ENCODE measurements at regions not wholly inside any gene's neighbourhood (a gene's known extent, or its start where the extent isn't known, plus 50 kb on each side); places are given as distances from the start of the nearest gene placed in this dataset.
"Not testable (repeated sequence)": the region's sequence is repeated elsewhere in the genome, so short reads cannot be mapped to it uniquely, and the experiment has no call there.

GRCh38 chr10:83753490-83753889 lies 385.8 kb upstream of the GHITM start:
- no peaks in the 10 kb centered on the region for H3K27me3 ChIP-seq (ENCODE audit: low read length)
- H3K79me2 ChIP-seq (ENCODE audit: low read length): no peaks in the 10 kb centered on the region
- H3K9ac ChIP-seq (ENCODE audit: low read length): no peak overlapping the region
- H3K9me2 ChIP-seq (replicated peaks; ENCODE audit: insufficient read depth, low read length): no peaks in the 10 kb centered on the region
- H3K4me2 ChIP-seq (ENCODE audit: low read depth, low read length, poor library complexity, severe bottlenecking): no peak overlapping the region
- no peak overlapping the region for H3K4me3 ChIP-seq (ENCODE audit: low read length)
- H4K20me1 ChIP-seq (ENCODE audit: insufficient read depth, low read depth, low read length): no peaks in the 10 kb centered on the region
- H2AFZ ChIP-seq (ENCODE audit: low read length): no peak overlapping the region
- DNase-seq: no peak
- no peaks in the 10 kb centered on the region for H3K9me3 ChIP-seq (ENCODE audit: low read length)
- H3K27ac ChIP-seq (ENCODE audit: low read length): no peak overlapping the region
- H3K4me1 ChIP-seq (ENCODE audit: low read length): no peaks in the 10 kb centered on the region
- H3K36me3 ChIP-seq (ENCODE audit: insufficient read depth, low read length): no peaks in the 10 kb centered on the region

- H3K79me2 ChIP-seq (ENCODE audit: low read length): no peaks in the 10 kb centered on the region
- H2AFZ ChIP-seq (ENCODE audit: low read length): no peak overlapping the region
- no peaks in the 10 kb centered on the region for H3K9me3 ChIP-seq (ENCODE audit: low read length)
- no peaks in the 10 kb centered on the region for H3K9me2 ChIP-seq (replicated peaks; ENCODE audit: insufficient read depth, low read length)
- DNase-seq: no peak
- H3K9ac ChIP-seq (ENCODE audit: low read length): no peak overlapping the region
- H3K4me1 ChIP-seq (ENCODE audit: low read length): no peaks in the 10 kb centered on the region
- no peak overlapping the region for H3K4me2 ChIP-seq (ENCODE audit: low read depth, low read length, poor library complexity, severe bottlenecking)
- H3K27ac ChIP-seq (ENCODE audit: low read length): no peak overlapping the region
- H3K27me3 ChIP-seq (ENCODE audit: low read length): no peaks in the 10 kb centered on the region
- no peaks in the 10 kb centered on the region for H4K20me1 ChIP-seq (ENCODE audit: insufficient read depth, low read depth, low read length)
- H3K36me3 ChIP-seq (ENCODE audit: insufficient read depth, low read length): no peaks in the 10 kb centered on the region
- no peak overlapping the region for H3K4me3 ChIP-seq (ENCODE audit: low read length)
Observed at GRCh38 chr10:83754857-83755256, 384.5 kb upstream of the GHITM start.

- Histone ChIP-seq H3K4me2 (ENCODE audit: low read depth, low read length, poor library complexity, severe bottlenecking) (no peak overlapping the region), H3K79me2 (ENCODE audit: low read length) (no peaks in the 10 kb centered on the region), H3K9me2 (replicated peaks; ENCODE audit: insufficient read depth, low read length) (no peaks in the 10 kb centered on the region), H2AFZ (ENCODE audit: low read length) (no peak overlapping the region), H4K20me1 (ENCODE audit: insufficient read depth, low read depth, low read length) (no peaks in the 10 kb centered on the region), H3K4me1 (ENCODE audit: low read length) (no peaks in the 10 kb centered on the region), H3K36me3 (ENCODE audit: insufficient read depth, low read length) (no peaks in the 10 kb centered on the region), H3K27me3 (ENCODE audit: low read length) (no peaks in the 10 kb centered on the region), H3K9me3 (ENCODE audit: low read length) (no peaks in the 10 kb centered on the region), H3K4me3 (ENCODE audit: low read length) (no peak overlapping the region), H3K27ac (ENCODE audit: low read length) (no peak overlapping the region), H3K9ac (ENCODE audit: low read length) (no peak overlapping the region)
- DNase-seq: no peak
Observed at GRCh38 chr10:83760142-83760541, 379.2 kb upstream of the GHITM start.

GRCh38 chr10:83764666-83765065 lies 374.6 kb upstream of the GHITM start:
- H3K79me2 ChIP-seq (ENCODE audit: low read length): no peaks in the 10 kb centered on the region
- no peak overlapping the region for H3K4me2 ChIP-seq (ENCODE audit: low read depth, low read length, poor library complexity, severe bottlenecking)
- H3K4me1 ChIP-seq (ENCODE audit: low read length): no peaks in the 10 kb centered on the region
- H3K36me3 ChIP-seq (ENCODE audit: insufficient read depth, low read length): no peaks in the 10 kb centered on the region
- no peaks in the 10 kb centered on the region for H3K9me2 ChIP-seq (replicated peaks; ENCODE audit: insufficient read depth, low read length)
- H3K9ac ChIP-seq (ENCODE audit: low read length): no peak overlapping the region
- no peak for DNase-seq
- H3K4me3 ChIP-seq (ENCODE audit: low read length): no peak overlapping the region
- no peaks in the 10 kb centered on the region for H3K9me3 ChIP-seq (ENCODE audit: low read length)
- no peaks in the 10 kb centered on the region for H4K20me1 ChIP-seq (ENCODE audit: insufficient read depth, low read depth, low read length)
- no peaks in the 10 kb centered on the region for H3K27me3 ChIP-seq (ENCODE audit: low read length)
- H3K27ac ChIP-seq (ENCODE audit: low read length): no peak overlapping the region
- H2AFZ ChIP-seq (ENCODE audit: low read length): no peak overlapping the region

- Histone ChIP-seq H4K20me1 (ENCODE audit: insufficient read depth, low read depth, low read length) (no peaks in the 10 kb centered on the region), H3K36me3 (ENCODE audit: insufficient read depth, low read length) (no peaks in the 10 kb centered on the region), H3K4me1 (ENCODE audit: low read length) (no peaks in the 10 kb centered on the region), H3K9me2 (replicated peaks; ENCODE audit: insufficient read depth, low read length) (no peaks in the 10 kb centered on the region), H3K27me3 (ENCODE audit: low read length) (no peaks in the 10 kb centered on the region), H3K9me3 (ENCODE audit: low read length) (no peaks in the 10 kb centered on the region), H3K79me2 (ENCODE audit: low read length) (no peaks in the 10 kb centered on the region), H2AFZ (ENCODE audit: low read length) (no peak overlapping the region), H3K4me2 (ENCODE audit: low read depth, low read length, poor library complexity, severe bottlenecking) (no peak overlapping the region), H3K27ac (ENCODE audit: low read length) (no peak overlapping the region), H3K9ac (ENCODE audit: low read length) (no peak overlapping the region), H3K4me3 (ENCODE audit: low read length) (no peak overlapping the region)
- DNase-seq: no peak
Observed at GRCh38 chr10:83765731-83766130, 373.6 kb upstream of the GHITM start.

GRCh38 chr10:83769281-83769820 lies 370.0 kb upstream of the GHITM start:
- Histone ChIP-seq H3K4me3 (ENCODE audit: low read length) (no peak overlapping the region), H3K27me3 (ENCODE audit: low read length) (no peaks in the 10 kb centered on the region), H3K27ac (ENCODE audit: low read length) (no peak overlapping the region), H3K36me3 (ENCODE audit: insufficient read depth, low read length) (no peaks in the 10 kb centered on the region), H3K9me2 (replicated peaks; ENCODE audit: insufficient read depth, low read length) (no peaks in the 10 kb centered on the region), H3K9me3 (ENCODE audit: low read length) (no peaks in the 10 kb centered on the region), H3K4me1 (ENCODE audit: low read length) (no peaks in the 10 kb centered on the region), H4K20me1 (ENCODE audit: insufficient read depth, low read depth, low read length) (no peaks in the 10 kb centered on the region), H3K79me2 (ENCODE audit: low read length) (no peaks in the 10 kb centered on the region), H3K4me2 (ENCODE audit: low read depth, low read length, poor library complexity, severe bottlenecking) (no peak overlapping the region), H2AFZ (ENCODE audit: low read length) (no peak overlapping the region), H3K9ac (ENCODE audit: low read length) (no peak overlapping the region)
- DNase-seq: no peak

- H3K4me1 ChIP-seq (ENCODE audit: low read length); H3K9ac ChIP-seq (ENCODE audit: low read length); DNase-seq; H3K27me3 ChIP-seq (ENCODE audit: low read length); H3K9me2 ChIP-seq (replicated peaks; ENCODE audit: insufficient read depth, low read length); H3K4me3 ChIP-seq (ENCODE audit: low read length); H4K20me1 ChIP-seq (ENCODE audit: insufficient read depth, low read depth, low read length); H3K4me2 ChIP-seq (ENCODE audit: low read depth, low read length, poor library complexity, severe bottlenecking); H3K36me3 ChIP-seq (ENCODE audit: insufficient read depth, low read length); H3K27ac ChIP-seq (ENCODE audit: low read length); H2AFZ ChIP-seq (ENCODE audit: low read length); H3K79me2 ChIP-seq (ENCODE audit: low read length); H3K9me3 ChIP-seq (ENCODE audit: low read length): not testable (repeated sequence)
Observed at GRCh38 chr10:83786701-83787100, 352.6 kb upstream of the GHITM start.

- Histone ChIP-seq H3K9ac (ENCODE audit: low read length) (no peak overlapping the region), H3K27ac (ENCODE audit: low read length) (no peak overlapping the region), H3K36me3 (ENCODE audit: insufficient read depth, low read length) (no peaks in the 10 kb centered on the region), H3K4me1 (ENCODE audit: low read length) (no peaks in the 10 kb centered on the region), H3K9me2 (replicated peaks; ENCODE audit: insufficient read depth, low read length) (no peaks in the 10 kb centered on the region), H3K4me3 (ENCODE audit: low read length) (no peak overlapping the region), H2AFZ (ENCODE audit: low read length) (no peak overlapping the region), H3K9me3 (ENCODE audit: low read length) (no peaks in the 10 kb centered on the region), H4K20me1 (ENCODE audit: insufficient read depth, low read depth, low read length) (no peaks in the 10 kb centered on the region), H3K4me2 (ENCODE audit: low read depth, low read length, poor library complexity, severe bottlenecking) (no peak overlapping the region), H3K27me3 (ENCODE audit: low read length) (no peaks in the 10 kb centered on the region), H3K79me2 (ENCODE audit: low read length) (no peaks in the 10 kb centered on the region)
- no peak for DNase-seq
Observed at GRCh38 chr10:83801983-83802382, 337.3 kb upstream of the GHITM start.

- Histone ChIP-seq H3K79me2 (ENCODE audit: low read length) (no peaks in the 10 kb centered on the region), H3K4me2 (ENCODE audit: low read depth, low read length, poor library complexity, severe bottlenecking) (no peak overlapping the region), H2AFZ (ENCODE audit: low read length) (no peak overlapping the region), H3K4me1 (ENCODE audit: low read length) (no peaks in the 10 kb centered on the region), H3K27ac (ENCODE audit: low read length) (no peak overlapping the region), H3K36me3 (ENCODE audit: insufficient read depth, low read length) (no peaks in the 10 kb centered on the region), H3K27me3 (ENCODE audit: low read length) (no peaks in the 10 kb centered on the region), H3K4me3 (ENCODE audit: low read length) (no peak overlapping the region), H3K9me3 (ENCODE audit: low read length) (no peaks in the 10 kb centered on the region), H3K9ac (ENCODE audit: low read length) (no peak overlapping the region), H3K9me2 (replicated peaks; ENCODE audit: insufficient read depth, low read length) (no peaks in the 10 kb centered on the region), H4K20me1 (ENCODE audit: insufficient read depth, low read depth, low read length) (no peaks in the 10 kb centered on the region)
- no peak for DNase-seq
Observed at GRCh38 chr10:83806717-83807116, 332.6 kb upstream of the GHITM start.
